SK-N-SH (cell line): ENCODE measurements at regions not wholly inside any gene's neighbourhood (a gene's known extent, or its start where the extent isn't known, plus 50 kb on each side); places are given as distances from the start of the nearest gene placed in this dataset.

Experiments used
- CTCF ChIA-PET: fragments of 300-600, 350-600 bp; formaldehyde crosslinking; extraction: SDS; loops from one replicate; lab custom pipeline; 2021; lab: Yijun Ruan, JAX
- POLR2A ChIA-PET: fragments of 350-600 bp; sonication (Branson Sonifier 250); formaldehyde crosslinking; extraction: SDS; loops from one replicate; lab custom pipeline; 2020; ENCODE audit warnings: antibody characterized with exemption, inconsistent platforms; lab: Yijun Ruan, JAX
- DNase-seq: peaks from one replicate; pipeline ENCODE4 v3.0.0; 2012
- H2AFZ ChIP-seq: fragments of 200-600 bp; sonication (generic); 2 replicates; pipeline ENCODE4 v1.8.1; 2016; ENCODE audit warnings: antibody characterized with exemption, mild to moderate bottlenecking, low read depth
- H3F3A ChIP-seq: fragments of 200-600 bp; sonication (generic); replicated peaks from 2 replicates; pipeline ENCODE3; 2016; ENCODE audit warnings: antibody characterized with exemption, mild to moderate bottlenecking; ENCODE audit not compliant: insufficient read depth
- H3K27ac ChIP-seq, 2 experiments: fragments of 200-500 bp in 1 of 2; fragments of 200-600 bp in 1 of 2; sonication (Bioruptor generic) in 1 of 2; sonication (generic), shearing (Covaris generic) in 1 of 2; 2 replicates each; pipeline versions ENCODE4 v1.5.1 to v1.6.1; 2014 to 2016; ENCODE audit warnings: low read depth in 2 of 2, inconsistent platforms in 1 of 2, low read length in 1 of 2, mild to moderate bottlenecking in 1 of 2, mixed read lengths in 1 of 2
- H3K27me3 ChIP-seq: fragments of 200-600 bp; sonication (generic), shearing (Covaris generic); 2 replicates; pipeline ENCODE4 v1.6.1; 2016; ENCODE audit warnings: mixed run types; ENCODE audit not compliant: insufficient read depth
- H3K36me3 ChIP-seq, 2 experiments: fragments of 200-500 bp in 1 of 2; fragments of 200-600 bp in 1 of 2; sonication (Bioruptor generic) in 1 of 2; sonication (generic) in 1 of 2; replicated peaks in 1 of 2; 2 replicates each; pipeline versions ENCODE3 to v1.5.1; 2014 to 2016; ENCODE audit warnings: low read length in 1 of 2, mild to moderate bottlenecking in 1 of 2; ENCODE audit not compliant: insufficient read depth in 2 of 2, control insufficient read depth in 1 of 2
- H3K4me1 ChIP-seq, 2 experiments: fragments of 200-500 bp in 1 of 2; fragments of 200-600 bp in 1 of 2; sonication (Bioruptor generic) in 1 of 2; sonication (generic), shearing (Covaris generic) in 1 of 2; 2 replicates each; pipeline versions ENCODE4 v1.5.1 to v1.6.1; 2014 to 2016; ENCODE audit warnings: low read depth in 1 of 2, low read length in 1 of 2, mixed run types in 1 of 2; ENCODE audit not compliant: insufficient read depth in 2 of 2, control insufficient read depth in 1 of 2
- H3K4me2 ChIP-seq: fragments of 200-600 bp; sonication (generic), shearing (Covaris generic); 2 replicates; pipeline ENCODE4 v1.6.1; 2017; ENCODE audit warnings: mixed run types
- H3K4me3 ChIP-seq, 2 experiments: fragments of 200-500 bp in 1 of 2; fragments of 200-600 bp in 1 of 2; sonication (Bioruptor generic) in 1 of 2; sonication (generic), shearing (Covaris generic) in 1 of 2; 2 replicates each; pipeline versions ENCODE4 v1.5.1 to v1.8.1; 2014 to 2016; ENCODE audit warnings: low read depth in 2 of 2, inconsistent platforms in 1 of 2, low read length in 1 of 2, mild to moderate bottlenecking in 1 of 2, mixed read lengths in 1 of 2, moderate library complexity in 1 of 2
- H3K79me2 ChIP-seq: fragments of 200-600 bp; sonication (generic); 2 replicates; pipeline ENCODE4 v1.8.1; 2017; ENCODE audit warnings: mild to moderate bottlenecking; ENCODE audit not compliant: insufficient read depth
- H3K9ac ChIP-seq: fragments of 200-600 bp; sonication (generic); 2 replicates; pipeline ENCODE4 v1.6.1; 2017; ENCODE audit warnings: mixed run types
- H3K9me2 ChIP-seq: fragments of 200-600 bp; sonication (generic); 2 replicates; pipeline ENCODE4 v1.6.1; 2017; ENCODE audit warnings: mixed run types
- H3K9me3 ChIP-seq: fragments of 200-600 bp; sonication (generic); 2 replicates; pipeline ENCODE4 v1.6.1; 2017; ENCODE audit warnings: mixed run types, mild to moderate bottlenecking, moderate library complexity
- H4K20me1 ChIP-seq: fragments of 200-600 bp; sonication (generic); 2 replicates; pipeline ENCODE4 v1.6.1; 2017; ENCODE audit warnings: mild to moderate bottlenecking, mixed run types; ENCODE audit not compliant: insufficient read depth
- CHD2 ChIP-seq: fragments of 150-350 bp; IDR thresholded peaks from 2 replicates; pipeline ENCODE4 v1.6.1; 2018; ENCODE audit warnings: low read length; ENCODE audit not compliant: partially characterized antibody
- ELF1 ChIP-seq: IDR thresholded peaks from 2 replicates; pipeline ENCODE4 v1.4.0; 2012
- EP300 ChIP-seq, 2 experiments: IDR thresholded peaks; 2 replicates each; pipeline versions ENCODE4 v1.4.0 to v1.6.1; 2012; ENCODE audit warnings: borderline replicate concordance in 1 of 2, low read depth in 1 of 2, low read length in 1 of 2
- EZH2phosphoT487 ChIP-seq: fragments of 200-600 bp; sonication (generic); IDR thresholded peaks from 2 replicates; pipeline ENCODE4 v1.6.1; 2017; ENCODE audit warnings: low read depth, mixed run types, mild to moderate bottlenecking, antibody characterized with exemption, moderate library complexity, borderline replicate concordance
- GABPA ChIP-seq: IDR thresholded peaks from 2 replicates; pipeline ENCODE4 v1.4.0; 2012; ENCODE audit warnings: low read depth, mild to moderate bottlenecking
- GATA2 ChIP-seq: sonication (generic); formaldehyde crosslinking; IDR thresholded peaks from 2 replicates; pipeline ENCODE4 v1.5.0; 2020; ENCODE audit warnings: mild to moderate bottlenecking, missing genetic modification reagents
- JUND ChIP-seq: IDR thresholded peaks from 2 replicates; pipeline ENCODE4 v1.4.0; 2012
- NFIC ChIP-seq: IDR thresholded peaks from 2 replicates; pipeline ENCODE4 v1.4.0; 2012; ENCODE audit warnings: borderline replicate concordance
- NRF1 ChIP-seq: IDR thresholded peaks from 2 replicates; pipeline ENCODE4 v1.6.1; 2012; ENCODE audit warnings: low read depth, mild to moderate bottlenecking, low read length
- POLR2AphosphoS5 ChIP-seq: IDR thresholded peaks from 2 replicates; pipeline ENCODE4 v1.6.1; 2012; ENCODE audit warnings: low read depth, low read length
- RCOR1 ChIP-seq: fragments of 150-350 bp; IDR thresholded peaks from 2 replicates; pipeline ENCODE4 v1.6.1; 2017; ENCODE audit warnings: antibody characterized with exemption, low read length
- RFX5 ChIP-seq: IDR thresholded peaks from 2 replicates; pipeline ENCODE4 v1.6.1; 2012; ENCODE audit warnings: mild to moderate bottlenecking, improper control_type of control experiment, low read length
- SMC3 ChIP-seq: IDR thresholded peaks from 2 replicates; pipeline ENCODE4 v1.6.1; 2012; ENCODE audit warnings: low read depth, low read length, improper control_type of control experiment
- YY1 ChIP-seq: IDR thresholded peaks from 2 replicates; pipeline ENCODE4 v1.4.0; 2012; ENCODE audit warnings: low read depth, mild to moderate bottlenecking
- WGBS: methylation state at CpG from one replicate; pipeline ENCODE4 v1.1.6; 2017; ENCODE audit warnings: low lambda C conversion rate; 5-methylcytosine and 5-hydroxymethylcytosine counted together
- TF ChIP-seq, protein P1 (sequence below): IDR thresholded peaks from 2 replicates; pipeline ENCODE4 v1.6.1; 2012; ENCODE audit warnings: mild to moderate bottlenecking, low read depth, low read length, moderate library complexity
- TF ChIP-seq, protein P2 (sequence below): IDR thresholded peaks from 2 replicates; pipeline ENCODE4; 2012
- TF ChIP-seq, protein P3 (sequence below): IDR thresholded peaks from 2 replicates; pipeline ENCODE4 v1.4.0; 2012; ENCODE audit warnings: low read depth, borderline replicate concordance
- TF ChIP-seq, protein P4 (sequence below): IDR thresholded peaks from 2 replicates; pipeline ENCODE4 v1.4.0; 2012; ENCODE audit warnings: low read depth, borderline replicate concordance
- TF ChIP-seq, protein P5 (sequence below): IDR thresholded peaks from 2 replicates; pipeline ENCODE4 v1.4.0; 2012; ENCODE audit warnings: low read depth

DNA sequence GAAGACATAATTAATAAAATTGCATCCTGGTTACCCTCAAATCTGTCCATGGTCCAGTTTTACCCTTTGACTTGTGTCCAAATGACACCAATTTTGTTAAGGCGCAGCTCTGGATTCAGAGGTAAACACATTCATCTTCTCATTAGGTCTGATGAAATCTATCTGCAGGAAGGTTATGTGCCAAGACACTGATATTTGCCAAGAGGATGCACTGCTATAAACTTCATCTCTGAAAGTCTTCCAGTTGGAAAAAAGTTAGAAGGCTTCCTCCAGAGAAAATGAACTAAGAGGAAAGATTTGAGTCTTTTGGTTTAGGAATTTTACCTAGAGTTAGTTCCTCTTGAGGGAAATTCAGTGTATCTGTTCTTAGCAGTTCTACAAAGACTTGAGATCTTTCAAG lies 717.8 kb downstream of the DTWD2 start (continued):
- TF ChIP-seq, protein P1, sequence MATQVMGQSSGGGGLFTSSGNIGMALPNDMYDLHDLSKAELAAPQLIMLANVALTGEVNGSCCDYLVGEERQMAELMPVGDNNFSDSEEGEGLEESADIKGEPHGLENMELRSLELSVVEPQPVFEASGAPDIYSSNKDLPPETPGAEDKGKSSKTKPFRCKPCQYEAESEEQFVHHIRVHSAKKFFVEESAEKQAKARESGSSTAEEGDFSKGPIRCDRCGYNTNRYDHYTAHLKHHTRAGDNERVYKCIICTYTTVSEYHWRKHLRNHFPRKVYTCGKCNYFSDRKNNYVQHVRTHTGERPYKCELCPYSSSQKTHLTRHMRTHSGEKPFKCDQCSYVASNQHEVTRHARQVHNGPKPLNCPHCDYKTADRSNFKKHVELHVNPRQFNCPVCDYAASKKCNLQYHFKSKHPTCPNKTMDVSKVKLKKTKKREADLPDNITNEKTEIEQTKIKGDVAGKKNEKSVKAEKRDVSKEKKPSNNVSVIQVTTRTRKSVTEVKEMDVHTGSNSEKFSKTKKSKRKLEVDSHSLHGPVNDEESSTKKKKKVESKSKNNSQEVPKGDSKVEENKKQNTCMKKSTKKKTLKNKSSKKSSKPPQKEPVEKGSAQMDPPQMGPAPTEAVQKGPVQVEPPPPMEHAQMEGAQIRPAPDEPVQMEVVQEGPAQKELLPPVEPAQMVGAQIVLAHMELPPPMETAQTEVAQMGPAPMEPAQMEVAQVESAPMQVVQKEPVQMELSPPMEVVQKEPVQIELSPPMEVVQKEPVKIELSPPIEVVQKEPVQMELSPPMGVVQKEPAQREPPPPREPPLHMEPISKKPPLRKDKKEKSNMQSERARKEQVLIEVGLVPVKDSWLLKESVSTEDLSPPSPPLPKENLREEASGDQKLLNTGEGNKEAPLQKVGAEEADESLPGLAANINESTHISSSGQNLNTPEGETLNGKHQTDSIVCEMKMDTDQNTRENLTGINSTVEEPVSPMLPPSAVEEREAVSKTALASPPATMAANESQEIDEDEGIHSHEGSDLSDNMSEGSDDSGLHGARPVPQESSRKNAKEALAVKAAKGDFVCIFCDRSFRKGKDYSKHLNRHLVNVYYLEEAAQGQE: no peak
- no peak for TF ChIP-seq GATA2
- TF ChIP-seq NRF1: no peak
- TF ChIP-seq YY1: no peak
- no peak for TF ChIP-seq NFIC
- no peak for TF ChIP-seq CHD2

DNA sequence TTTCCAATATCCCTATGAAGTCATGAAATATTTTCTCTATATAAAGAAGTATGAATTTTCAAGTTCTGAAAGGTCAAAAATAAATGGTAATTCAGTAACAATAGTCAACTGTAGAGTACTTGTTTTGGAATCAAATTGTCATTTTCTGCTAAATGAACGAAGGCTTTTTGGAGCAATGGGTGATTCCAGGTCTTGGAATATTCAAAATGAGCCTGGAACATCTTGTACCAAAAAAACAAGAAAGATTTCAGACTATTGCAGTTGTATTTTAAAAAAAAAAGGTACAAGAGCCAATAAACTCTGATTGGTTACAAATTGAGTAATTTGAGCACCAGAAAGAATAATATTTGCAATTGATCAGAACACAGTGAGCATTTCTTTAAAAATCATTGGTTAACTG lies 730.1 kb downstream of the DTWD2 start:
- no peaks in the 10 kb centered on the region for H3F3A ChIP-seq
- H3K4me2 ChIP-seq: no peak overlapping the region
- WGBS: 16% methylated on average over 1 of the region's 1 CpG
- DNase-seq: no peak
- no peaks in the 10 kb centered on the region for H3K9me2 ChIP-seq
- H3K36me3 ChIP-seq: no peaks in the 10 kb centered on the region
- H3K9me3 ChIP-seq: no peaks in the 10 kb centered on the region; the same call in 1 of the 2 replicates
- no peak overlapping the region for H3K27ac ChIP-seq
- no peaks in the 10 kb centered on the region for H4K20me1 ChIP-seq
- no peak overlapping the region for H2AFZ ChIP-seq
- H3K27me3 ChIP-seq: no peaks in the 10 kb centered on the region
- no peaks in the 10 kb centered on the region for H3K79me2 ChIP-seq
- H3K4me1 ChIP-seq: no peaks in the 10 kb centered on the region
- TF ChIP-seq, protein P2, sequence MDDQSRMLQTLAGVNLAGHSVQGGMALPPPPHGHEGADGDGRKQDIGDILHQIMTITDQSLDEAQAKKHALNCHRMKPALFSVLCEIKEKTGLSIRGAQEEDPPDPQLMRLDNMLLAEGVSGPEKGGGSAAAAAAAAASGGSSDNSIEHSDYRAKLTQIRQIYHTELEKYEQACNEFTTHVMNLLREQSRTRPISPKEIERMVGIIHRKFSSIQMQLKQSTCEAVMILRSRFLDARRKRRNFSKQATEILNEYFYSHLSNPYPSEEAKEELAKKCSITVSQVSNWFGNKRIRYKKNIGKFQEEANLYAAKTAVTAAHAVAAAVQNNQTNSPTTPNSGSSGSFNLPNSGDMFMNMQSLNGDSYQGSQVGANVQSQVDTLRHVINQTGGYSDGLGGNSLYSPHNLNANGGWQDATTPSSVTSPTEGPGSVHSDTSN: no peak
- TF ChIP-seq RCOR1 (no peak), EZH2phosphoT487 (no peak), POLR2AphosphoS5 (no peak), EP300 (IDR thresholded peaks at IDR 0.05; ENCODE audit: borderline replicate concordance in 1 of 2, low read depth in 1 of 2, low read length in 1 of 2) (no peak), GATA2 (no peak), RFX5 (no peak), NRF1 (no peak), SMC3 (no peak), ELF1 (no peak), GABPA (no peak), CHD2 (no peak), NFIC (no peak), YY1 (no peak), JUND (no peak)
- TF ChIP-seq, protein P3, sequence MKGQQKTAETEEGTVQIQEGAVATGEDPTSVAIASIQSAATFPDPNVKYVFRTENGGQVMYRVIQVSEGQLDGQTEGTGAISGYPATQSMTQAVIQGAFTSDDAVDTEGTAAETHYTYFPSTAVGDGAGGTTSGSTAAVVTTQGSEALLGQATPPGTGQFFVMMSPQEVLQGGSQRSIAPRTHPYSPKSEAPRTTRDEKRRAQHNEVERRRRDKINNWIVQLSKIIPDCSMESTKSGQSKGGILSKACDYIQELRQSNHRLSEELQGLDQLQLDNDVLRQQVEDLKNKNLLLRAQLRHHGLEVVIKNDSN: no peak
- TF ChIP-seq, protein P4, sequence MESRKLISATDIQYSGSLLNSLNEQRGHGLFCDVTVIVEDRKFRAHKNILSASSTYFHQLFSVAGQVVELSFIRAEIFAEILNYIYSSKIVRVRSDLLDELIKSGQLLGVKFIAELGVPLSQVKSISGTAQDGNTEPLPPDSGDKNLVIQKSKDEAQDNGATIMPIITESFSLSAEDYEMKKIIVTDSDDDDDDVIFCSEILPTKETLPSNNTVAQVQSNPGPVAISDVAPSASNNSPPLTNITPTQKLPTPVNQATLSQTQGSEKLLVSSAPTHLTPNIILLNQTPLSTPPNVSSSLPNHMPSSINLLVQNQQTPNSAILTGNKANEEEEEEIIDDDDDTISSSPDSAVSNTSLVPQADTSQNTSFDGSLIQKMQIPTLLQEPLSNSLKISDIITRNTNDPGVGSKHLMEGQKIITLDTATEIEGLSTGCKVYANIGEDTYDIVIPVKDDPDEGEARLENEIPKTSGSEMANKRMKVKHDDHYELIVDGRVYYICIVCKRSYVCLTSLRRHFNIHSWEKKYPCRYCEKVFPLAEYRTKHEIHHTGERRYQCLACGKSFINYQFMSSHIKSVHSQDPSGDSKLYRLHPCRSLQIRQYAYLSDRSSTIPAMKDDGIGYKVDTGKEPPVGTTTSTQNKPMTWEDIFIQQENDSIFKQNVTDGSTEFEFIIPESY: no peak
- TF ChIP-seq, protein P1: no peak
- TF ChIP-seq, protein P5, sequence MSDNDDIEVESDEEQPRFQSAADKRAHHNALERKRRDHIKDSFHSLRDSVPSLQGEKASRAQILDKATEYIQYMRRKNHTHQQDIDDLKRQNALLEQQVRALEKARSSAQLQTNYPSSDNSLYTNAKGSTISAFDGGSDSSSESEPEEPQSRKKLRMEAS: no peak
- H3K9ac ChIP-seq: no peak overlapping the region
- no peak overlapping the region for H3K4me3 ChIP-seq
- CTCF ChIA-PET: no interaction called here
- POLR2A ChIA-PET: no interaction called here
